AG10803 (cell line): ENCODE measurements at regions not wholly inside any gene's neighbourhood (a gene's known extent, or its start where the extent isn't known, plus 50 kb on each side); places are given as distances from the start of the nearest gene placed in this dataset.

ENCODE experiments used
- DNase-seq: peaks from one replicate; pipeline ENCODE4 v3.0.0; 2010; ENCODE audit warnings: low read depth
- H3K4me3 ChIP-seq: 2 replicates; pipeline ENCODE4 v1.5.1; 2011; ENCODE audit warnings: mild to moderate bottlenecking, low read length, control low read depth
- TF ChIP-seq, protein P1 (sequence below): conservative IDR thresholded peaks from 2 replicates; pipeline ENCODE4 v1.5.1; 2011; ENCODE audit warnings: mild to moderate bottlenecking, low read length, control low read depth, inconsistent platforms

DNA sequence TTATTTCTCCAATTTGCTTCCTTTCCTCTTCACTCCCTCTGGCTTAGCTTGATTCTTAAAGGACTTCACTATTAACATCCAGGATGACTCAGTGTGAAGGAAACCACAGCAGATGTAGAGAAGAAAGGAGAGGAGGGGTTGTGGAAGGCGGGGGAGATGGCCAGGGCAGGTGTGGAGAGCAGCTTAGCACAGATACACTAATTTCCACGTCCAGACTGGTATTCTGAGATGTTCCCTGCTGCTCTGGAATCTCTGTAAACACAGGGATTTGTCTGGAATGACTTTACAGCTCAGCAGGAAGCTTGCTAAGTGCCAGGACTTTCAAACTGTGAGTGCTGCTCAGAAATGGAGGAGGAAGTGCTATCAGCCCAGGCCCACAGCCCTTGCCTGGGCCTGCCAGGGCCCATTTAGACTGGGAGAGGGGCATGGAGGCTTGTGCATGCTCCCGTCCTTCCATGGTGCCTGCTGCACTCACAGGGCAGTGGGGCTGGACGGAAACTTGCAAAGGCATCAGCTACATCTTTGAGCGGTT lies 202.5 kb upstream of the DDHD1 start:
- TF ChIP-seq, protein P1, sequence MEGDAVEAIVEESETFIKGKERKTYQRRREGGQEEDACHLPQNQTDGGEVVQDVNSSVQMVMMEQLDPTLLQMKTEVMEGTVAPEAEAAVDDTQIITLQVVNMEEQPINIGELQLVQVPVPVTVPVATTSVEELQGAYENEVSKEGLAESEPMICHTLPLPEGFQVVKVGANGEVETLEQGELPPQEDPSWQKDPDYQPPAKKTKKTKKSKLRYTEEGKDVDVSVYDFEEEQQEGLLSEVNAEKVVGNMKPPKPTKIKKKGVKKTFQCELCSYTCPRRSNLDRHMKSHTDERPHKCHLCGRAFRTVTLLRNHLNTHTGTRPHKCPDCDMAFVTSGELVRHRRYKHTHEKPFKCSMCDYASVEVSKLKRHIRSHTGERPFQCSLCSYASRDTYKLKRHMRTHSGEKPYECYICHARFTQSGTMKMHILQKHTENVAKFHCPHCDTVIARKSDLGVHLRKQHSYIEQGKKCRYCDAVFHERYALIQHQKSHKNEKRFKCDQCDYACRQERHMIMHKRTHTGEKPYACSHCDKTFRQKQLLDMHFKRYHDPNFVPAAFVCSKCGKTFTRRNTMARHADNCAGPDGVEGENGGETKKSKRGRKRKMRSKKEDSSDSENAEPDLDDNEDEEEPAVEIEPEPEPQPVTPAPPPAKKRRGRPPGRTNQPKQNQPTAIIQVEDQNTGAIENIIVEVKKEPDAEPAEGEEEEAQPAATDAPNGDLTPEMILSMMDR, result no peak
- DNase-seq, result peak; percentile 51
- no peak overlapping the region for H3K4me3 ChIP-seq

DNA sequence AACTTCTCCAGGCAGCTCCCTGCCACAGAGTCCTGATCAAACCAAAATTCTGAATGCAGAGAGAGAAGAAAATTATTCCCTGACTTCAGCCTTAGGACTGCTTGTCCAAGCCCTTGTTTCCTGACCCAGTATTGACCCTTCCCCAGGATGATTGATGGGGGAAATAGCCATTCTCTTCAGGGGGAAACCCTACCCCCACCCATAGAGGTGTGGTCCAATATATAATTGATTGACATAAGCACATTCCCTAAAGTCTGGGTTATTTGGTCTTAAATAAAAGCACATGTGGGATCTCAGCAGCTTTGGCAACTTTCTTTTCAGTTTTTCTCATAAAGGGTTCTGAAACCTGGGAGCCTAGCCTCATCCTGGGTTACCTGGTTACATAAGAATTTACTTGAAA lies 201.2 kb upstream of the DDHD1 start:
- DNase-seq, result no peak
- TF ChIP-seq, protein P1, result no peak
- H3K4me3 ChIP-seq, result no peak overlapping the region

DNA sequence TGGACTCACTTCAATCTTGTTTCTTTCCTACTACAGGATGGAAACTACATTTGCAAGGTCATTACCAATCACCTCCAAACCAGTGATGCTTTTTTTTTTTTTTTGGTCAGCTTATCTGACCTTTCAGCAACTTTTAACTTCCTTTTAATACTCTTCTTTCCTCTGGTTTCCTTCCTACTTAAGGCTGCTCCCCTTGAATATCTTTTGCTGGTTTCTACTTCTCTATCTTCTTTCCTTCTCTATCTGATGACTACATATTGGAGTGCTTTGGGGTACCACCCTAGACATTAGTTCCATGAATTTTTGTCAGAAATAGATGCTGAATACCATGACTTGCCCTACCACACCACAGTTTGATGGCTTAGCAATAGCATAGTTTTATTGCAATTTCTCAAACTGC lies 197.7 kb upstream of the DDHD1 start:
- H3K4me3 ChIP-seq, result no peak overlapping the region
- TF ChIP-seq, protein P1, result no peak
- DNase-seq, result no peak

DNA sequence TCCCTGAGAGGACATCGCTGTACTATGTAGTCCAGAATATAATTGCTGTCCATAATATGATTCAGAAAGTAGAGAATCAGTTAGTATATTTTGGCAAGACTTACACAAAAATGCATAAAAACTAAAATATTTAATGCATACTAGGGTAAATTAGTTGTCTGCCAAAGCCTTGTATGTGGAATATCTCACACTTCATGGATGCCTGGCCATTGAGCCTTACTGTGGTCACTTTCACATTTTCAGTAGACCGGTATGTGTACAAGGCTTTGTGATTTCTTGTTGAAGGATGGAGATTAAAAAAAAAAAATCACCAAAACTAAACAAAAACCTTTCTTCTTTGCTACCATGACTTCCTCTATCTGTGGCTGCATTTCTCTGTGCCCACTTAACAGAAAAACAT lies 197.3 kb upstream of the DDHD1 start:
- TF ChIP-seq, protein P1, result no peak
- DNase-seq, result no peak
- no peak overlapping the region for H3K4me3 ChIP-seq

DNA sequence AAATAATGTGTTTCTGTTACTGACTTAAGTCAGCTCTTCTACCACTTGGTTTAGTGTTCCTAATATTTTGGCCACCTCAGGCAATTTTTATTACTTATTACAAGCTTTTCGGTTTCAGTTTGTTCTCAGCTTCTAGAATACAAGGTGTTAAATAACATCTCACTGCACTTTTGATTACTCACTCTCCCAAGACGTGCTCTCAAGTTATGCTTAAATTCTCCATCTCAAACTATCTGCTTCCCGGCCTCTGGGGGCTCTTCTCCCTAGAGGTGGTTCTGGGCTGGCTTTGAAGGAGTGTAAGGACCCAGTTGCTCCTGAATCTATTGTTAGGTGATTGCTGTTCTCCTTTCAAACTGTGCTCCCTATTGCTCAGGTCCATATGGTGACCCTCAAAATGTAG lies 193.9 kb upstream of the DDHD1 start:
- TF ChIP-seq, protein P1, result no peak
- no peak for DNase-seq
- H3K4me3 ChIP-seq, result no peak overlapping the region

DNA sequence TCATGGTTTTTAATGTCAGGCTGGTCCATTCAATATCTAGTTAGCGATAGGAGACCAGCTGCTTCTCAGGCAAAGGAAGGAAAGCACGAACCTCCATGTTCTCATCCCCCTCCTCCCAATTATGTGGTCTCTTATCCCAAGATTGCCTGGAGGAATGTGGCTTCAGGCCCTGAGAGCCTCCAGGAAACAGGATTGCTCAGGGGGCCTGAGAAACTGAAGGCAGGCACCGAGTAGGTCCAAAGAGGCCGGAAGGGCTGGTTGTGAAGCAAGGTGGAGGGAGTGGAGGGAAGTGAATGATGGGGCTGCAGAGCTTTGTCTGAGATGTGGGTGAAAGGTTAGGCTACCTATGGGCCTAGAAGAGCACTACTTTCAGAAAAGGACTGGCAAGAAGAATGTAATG lies 188.2 kb upstream of the DDHD1 start:
- no peak for DNase-seq
- no peak overlapping the region for H3K4me3 ChIP-seq
- TF ChIP-seq, protein P1, result no peak

DNA sequence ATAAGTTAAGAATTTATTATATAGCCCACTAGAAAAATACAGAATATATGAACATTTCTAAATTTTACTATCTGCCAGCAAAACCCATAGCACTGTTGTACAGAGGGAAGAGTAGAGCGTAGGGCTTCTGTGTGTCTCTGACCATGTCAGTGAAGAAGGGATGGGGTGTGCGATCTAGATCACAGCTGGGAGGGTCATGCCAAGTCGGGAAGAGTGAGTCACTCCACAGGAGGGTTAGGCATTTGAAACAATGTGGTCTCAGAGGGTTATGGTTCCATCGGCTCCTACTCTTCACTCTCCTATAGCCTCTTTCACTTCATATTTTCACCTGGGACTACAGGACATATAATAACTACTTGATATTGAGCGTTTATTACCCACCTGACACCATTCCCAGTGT lies 185.1 kb upstream of the DDHD1 start:
- peak; percentile 37 for DNase-seq
- no peak overlapping the region for H3K4me3 ChIP-seq
- TF ChIP-seq, protein P1, result no peak
